Stimulated activated CD4-positive, alpha-beta T cell treated with anti-CD3 and anti-CD28 coated beads, Interleukin-4, amount 100 ng/mL, for 1 hour (primary cell): ENCODE measurements at regions not wholly inside any gene's neighbourhood (a gene's known extent, or its start where the extent isn't known, plus 50 kb on each side); places are given as distances from the start of the nearest gene placed in this dataset.
"Not testable (repeated sequence)": the region's sequence is repeated elsewhere in the genome, so short reads cannot be mapped to it uniquely, and the experiment has no call there.

Source experiments
- DNase-seq: peaks from one replicate; pipeline ENCODE4 v3.0.0-alpha.2; 2020

GRCh38 chr18:14937271-14937670 is 189.3 kb downstream of the ANKRD30B start:
- no peak for DNase-seq

DNA sequence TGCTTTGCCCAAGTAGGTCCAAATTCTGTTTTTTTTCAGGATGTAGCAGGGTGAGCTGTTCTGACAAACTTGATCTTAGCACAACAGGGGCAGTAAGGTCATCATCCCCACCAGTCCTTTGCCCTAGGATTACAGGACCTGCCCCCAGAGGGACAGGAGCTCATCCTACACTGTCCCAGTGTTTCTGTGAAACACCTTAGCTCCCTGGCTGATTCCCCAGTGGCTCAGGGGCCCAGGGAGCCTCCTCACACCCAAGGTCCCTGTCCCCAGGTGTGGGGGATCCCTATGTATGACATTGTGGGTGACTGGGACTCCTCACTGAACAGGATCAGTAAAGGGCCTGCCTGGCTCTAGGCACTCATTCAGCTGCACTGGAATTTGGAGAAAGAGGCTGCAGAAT is 191.2 kb downstream of the ANKRD30B start:
- DNase-seq = no peak

DNA sequence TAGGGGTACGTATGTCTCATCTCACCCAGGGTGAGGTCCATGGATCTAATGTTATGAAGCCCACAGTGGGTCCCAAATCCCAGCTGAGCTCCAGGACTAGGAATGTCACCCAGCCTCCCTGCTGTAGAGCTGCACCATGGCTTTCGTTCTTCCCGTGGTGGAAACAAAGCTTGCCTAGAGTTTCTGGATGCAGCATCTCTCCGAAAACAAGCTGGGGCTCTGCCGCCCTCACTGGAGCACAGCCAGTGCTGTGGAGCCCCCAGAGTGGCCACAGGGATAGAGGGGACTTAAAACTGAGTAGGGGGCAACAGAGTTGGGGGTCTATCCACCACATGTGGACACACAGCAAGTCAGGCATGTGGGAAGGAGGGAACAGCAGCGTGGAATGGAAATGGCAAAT is 192.1 kb downstream of the ANKRD30B start:
- not testable (repeated sequence) for DNase-seq

DNA sequence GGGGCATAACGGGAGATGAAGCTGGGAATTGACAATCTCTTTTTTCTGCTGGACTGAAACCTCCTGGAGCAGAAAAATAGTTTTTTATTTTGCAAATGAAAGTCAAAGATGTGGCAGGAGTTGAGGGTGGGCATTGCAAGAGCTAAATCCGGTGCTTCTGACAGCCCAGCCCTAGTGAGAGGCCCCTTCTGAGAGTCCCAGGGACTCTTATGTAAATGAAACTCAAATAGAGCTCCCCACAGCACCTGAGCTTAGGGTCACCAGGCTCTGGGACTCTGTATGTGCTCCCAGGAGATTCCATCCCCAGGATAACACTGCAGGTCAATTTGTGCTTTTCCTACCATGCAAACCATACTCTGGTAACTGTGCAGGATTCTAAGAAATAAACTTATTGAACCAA is 192.8 kb downstream of the ANKRD30B start:
- DNase-seq = no peak

DNA sequence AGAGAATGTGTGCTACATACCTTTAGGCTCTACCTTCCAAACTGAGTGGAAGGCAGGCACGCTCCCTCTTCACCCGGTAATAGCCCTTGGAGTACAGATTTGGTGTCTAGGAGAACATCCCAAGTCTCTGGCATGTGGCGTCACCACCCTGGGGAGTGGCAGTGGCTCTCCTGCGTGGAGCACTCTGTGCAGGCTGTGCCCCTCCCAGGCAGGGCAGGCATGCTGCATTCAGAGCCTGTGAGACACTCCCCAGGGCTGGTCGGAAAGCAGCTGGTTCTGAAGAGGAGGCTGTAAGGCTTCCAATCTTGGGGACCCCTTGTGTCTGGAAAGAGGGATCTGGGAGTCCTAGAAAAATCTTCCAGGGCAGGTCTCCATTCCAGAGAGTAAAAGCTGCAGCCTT is 193.3 kb downstream of the ANKRD30B start:
- DNase-seq = no peak

DNA sequence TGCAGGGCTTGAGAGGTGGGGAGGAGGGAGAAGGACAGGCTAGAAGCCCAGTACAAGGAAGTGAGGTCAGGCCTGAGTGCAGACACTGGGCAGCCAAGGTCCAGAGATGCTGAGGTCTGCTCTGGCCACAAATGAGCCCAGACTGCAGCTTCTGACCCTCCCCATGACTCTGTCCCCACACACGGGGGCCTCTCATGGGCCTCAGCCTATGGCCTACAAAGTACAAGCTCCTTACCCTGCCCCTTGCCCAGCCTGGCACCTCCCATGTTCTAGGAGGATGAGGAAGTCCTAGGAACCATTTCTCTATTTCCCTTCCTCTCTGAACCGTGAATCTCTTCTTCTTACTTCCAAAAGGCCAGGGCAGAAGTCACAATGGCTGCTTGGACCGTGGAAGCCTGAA is 193.8 kb downstream of the ANKRD30B start:
- no peak for DNase-seq

DNA sequence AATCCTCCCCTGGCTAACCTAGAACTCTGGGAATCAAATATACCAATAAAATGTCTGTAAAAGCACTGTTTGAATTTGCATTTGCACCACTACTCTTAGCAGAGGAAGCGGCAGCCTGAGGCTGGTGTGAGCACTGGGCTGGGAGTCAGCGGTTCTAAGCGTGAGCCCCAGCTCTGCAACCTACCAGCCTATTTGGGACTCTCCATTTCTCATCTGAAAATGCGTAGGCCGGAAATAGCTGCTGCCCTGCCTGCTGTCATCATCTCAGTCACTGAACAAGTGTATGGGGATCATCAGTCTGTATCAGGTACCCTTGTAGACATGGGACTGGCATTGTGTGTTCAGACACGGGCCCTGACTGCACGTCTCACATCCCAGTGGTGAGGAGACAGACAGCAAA is 194.3 kb downstream of the ANKRD30B start:
- no peak for DNase-seq

DNA sequence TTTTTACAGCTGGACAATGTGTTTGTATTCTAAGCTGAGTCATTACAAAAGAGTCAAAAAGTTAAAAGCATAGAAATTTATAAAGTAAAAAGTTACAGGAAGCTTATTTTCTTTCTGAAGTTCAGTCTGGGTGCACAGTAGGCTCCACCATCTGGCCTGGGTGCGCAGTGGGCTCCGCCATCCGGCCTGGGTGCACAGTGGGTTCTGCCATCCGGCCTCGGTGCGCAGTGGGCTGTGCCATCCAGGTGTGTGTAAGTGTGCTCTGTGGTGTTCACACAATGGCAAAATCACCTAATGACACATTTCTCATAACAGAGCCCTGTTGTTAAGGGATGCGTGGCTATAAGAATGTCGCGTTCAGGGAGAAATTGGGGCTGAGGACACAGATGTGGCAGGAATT is 195.5 kb downstream of the ANKRD30B start:
- DNase-seq = no peak

DNA sequence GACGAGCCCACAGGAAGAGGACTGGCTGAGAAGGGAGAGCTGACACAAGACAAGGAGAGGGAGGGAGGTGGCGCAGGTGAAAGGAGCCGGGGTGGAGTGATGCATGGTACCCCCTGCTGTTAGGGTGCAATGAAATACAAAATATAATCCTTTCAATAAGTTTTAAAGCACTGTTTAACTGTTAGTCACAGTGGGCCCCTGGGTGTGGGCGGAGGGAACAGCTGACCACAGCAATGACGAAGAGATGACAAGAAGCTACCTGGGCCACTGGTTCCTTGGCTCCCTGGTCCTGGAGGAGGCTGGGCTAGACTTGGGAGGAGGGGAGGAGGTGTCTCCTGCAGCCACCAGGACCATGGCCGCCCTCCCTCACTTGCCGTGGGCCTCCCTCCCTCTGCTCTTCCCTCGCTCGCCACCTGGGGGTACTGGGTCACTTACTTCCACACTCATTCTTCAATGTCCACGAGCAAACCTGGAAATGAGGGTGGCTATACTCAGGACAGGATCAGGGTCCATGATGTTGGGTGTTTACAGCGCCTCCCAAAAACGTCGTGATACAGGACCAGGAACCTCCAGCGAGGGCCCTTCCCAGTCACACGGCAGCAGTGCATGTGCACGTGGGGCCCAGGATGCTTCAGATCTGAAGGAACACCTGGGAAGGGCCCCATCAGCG is 196.1 kb downstream of the ANKRD30B start:
- no peak for DNase-seq

DNA sequence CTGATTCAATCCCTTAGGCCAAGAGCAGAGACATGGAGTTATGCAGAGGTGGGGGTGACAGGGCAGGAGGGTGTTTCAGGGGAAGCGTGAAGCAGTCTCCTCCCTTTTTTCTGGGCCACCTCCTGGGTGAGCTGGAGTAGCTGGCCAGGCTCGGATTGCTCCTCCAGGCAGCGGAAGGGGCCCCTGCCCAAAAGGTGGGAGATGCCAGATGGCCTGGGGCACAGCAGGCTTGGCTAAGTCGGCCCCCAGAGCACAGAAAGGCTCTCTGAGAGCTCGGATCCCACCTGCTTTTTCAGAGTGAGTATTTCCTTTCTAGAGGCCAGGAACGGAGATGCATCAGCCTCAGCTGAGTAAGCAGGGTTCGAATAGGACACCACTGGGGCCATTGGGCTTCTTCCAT is 196.9 kb downstream of the ANKRD30B start:
- DNase-seq = no peak

DNA sequence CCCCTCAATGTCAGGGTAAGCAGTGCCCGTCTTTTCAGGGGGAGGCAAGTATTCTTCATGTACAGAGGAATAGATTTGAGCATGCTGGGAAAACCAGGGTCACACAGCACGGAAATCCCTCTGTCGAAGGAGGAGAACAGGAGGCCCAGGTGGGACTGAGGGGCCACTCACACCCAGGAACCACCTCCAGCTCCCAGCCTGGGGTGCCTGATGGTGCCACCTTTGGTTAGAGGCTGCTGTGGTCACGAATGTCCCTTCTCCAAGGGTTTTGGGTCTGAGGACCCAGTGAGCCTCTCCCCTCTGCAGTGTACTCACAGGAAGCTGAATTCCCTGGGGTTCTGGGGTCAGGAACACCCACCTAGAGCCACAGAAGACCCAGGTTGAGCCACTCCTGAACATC is 197.3 kb downstream of the ANKRD30B start:
- no peak for DNase-seq

GRCh38 chr18:14945984-14946383 is 198.0 kb downstream of the ANKRD30B start:
- no peak for DNase-seq

- not testable (repeated sequence) for DNase-seq
These were observed 198.9 kb downstream of the ANKRD30B start for GRCh38 chr18:14946741-14947470.

- no peak for DNase-seq
These were observed 199.7 kb downstream of the ANKRD30B start for GRCh38 chr18:14947482-14948162.

DNA sequence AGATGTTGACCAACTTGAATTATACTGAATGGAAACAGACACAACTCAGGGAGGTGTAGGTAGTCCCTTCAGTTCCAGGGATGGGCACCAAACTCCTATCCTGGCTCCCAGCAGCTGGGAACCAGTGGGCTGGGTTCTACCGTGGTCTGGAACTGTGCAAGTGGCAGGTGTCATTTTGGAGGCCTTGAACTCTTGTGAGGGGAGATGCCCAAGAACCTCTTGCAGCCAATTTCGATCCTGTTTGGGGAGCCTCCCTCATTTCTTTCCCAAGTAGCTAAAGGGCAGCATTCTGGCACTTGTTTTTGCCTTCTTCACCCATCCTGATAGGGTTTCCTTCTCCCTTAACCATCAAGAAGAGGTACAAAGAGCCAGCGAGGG is 200.2 kb downstream of the ANKRD30B start:
- no peak for DNase-seq

GRCh38 chr18:14949800-14950664 is 202.1 kb downstream of the ANKRD30B start:
- DNase-seq = no peak

DNA sequence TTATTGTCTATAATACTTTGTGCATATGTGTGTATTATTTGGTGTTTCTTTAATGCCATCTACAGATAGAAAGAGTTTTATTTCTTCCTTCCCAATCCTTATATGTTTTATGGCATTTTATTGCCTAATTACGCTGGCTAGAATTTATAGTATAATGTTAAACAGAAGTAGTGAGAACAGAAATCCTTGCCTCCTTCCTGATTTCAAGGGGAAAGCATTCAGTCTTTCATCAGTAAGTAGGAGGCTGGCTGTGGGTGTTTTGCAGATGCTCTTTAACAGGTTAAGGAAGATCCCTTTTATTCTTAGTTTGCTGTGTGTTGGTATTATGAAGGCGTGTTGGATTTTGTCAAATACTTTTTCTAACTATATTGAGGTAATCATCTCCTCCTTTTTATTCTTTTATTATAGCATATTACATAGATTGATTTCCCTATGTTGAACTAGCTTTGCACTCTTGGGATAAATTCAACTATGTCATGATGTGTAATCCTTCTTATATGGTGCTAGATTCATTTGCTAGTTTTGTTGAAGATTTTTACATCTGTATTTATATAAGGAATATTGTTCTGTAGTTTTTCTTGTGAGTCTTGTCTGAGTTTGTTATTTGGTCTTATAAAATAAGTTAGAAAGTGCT is 204.6 kb downstream of the ANKRD30B start:
- DNase-seq = not testable (repeated sequence)

DNA sequence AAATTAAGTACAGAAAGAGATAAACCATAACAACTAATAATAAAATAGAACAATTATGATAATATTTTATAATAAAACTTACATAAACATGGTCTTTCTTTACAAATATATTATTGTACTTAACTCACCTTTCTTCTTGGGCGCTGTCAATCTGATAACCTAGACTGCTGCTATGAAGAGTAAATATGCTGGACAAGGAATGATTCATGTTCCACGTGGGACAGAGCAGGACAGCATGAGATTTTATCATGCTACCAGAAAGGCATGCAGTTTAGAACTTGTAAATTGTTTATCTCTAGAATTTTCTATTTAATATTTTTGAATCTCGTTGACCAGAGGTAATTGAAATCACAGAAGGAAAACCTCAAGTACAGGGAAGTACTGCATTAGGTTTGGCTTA is 210.7 kb downstream of the ANKRD30B start:
- DNase-seq = no peak

DNA sequence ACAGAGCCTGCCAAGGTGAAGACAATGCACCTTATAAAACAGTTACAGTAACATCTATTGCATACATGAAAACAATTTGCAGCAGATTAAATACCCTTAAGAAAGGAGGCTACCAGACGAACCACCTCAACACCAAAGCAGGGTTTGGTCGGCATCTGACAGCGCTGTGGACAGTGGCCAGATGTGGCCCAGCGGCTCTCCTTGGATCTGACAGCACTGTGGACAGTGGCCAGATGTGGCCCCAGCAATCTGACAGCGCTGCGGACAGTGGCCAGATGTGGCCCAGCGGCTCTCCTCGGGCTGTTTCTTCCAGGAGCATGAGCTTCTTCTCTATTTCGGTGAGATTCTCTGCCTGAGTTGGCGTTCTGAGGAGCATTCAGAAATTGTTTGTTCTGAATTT is 211.6 kb downstream of the ANKRD30B start:
- DNase-seq = no peak

- DNase-seq = no peak
These were observed 214.0 kb downstream of the ANKRD30B start for GRCh38 chr18:14961991-14962390.

- no peak for DNase-seq
These were observed 214.7 kb downstream of the ANKRD30B start for GRCh38 chr18:14962626-14963025.

DNA sequence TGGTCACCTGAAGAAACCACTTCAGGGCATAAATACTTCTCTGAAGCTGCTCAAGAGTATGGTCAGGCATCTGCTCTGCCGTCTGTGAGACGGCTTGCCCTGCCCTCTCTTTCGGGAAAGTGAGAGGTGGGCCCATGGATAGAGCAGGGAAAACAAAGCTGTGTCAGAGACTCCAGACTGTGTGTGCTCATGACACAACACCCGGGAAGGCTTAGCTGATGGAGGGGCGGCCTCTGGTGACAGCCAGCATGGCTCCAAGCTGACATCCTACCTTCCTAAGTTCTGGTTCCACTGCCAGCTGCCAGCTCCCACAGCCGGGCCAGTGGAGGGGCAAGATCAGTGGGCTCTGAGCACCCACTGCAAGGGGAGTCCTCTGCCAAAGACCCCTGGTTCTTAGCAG is 215.3 kb downstream of the ANKRD30B start:
- no peak for DNase-seq

DNA sequence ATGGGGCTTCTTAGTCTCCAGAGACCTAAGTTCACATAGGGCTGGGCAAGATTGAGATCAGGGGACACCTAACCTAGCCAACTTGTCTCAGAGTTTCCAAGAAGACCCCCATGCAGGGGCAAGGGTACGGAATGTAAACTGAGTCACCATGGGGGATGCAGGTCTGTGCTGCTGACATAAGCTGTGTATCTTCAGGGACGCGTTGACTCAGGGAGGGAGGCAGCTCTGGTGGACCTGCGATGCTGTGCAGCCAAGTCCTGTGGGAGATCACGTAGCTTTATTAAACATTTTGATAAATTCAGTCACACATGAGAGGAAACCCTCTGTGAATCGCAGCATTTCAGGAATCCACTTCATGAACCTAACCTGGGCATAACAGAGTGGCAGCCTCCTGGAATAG is 216.0 kb downstream of the ANKRD30B start:
- no peak for DNase-seq
